HepG2 (cell line): ENCODE measurements at regions not wholly inside any gene's neighbourhood (a gene's known extent, or its start where the extent isn't known, plus 50 kb on each side); places are given as distances from the start of the nearest gene placed in this dataset.

Experiments
- small RNA-seq, 3 experiments: library from RNA; depleted of rRNA; stranded (forward); fragments of <200 nt; gene quantifications; one replicate each; pipeline ENCODE3, GENCODE V24; 2012; ENCODE audit warnings: low read depth in 2 of 3, low replicate concordance in 1 of 3; ENCODE audit not compliant: insufficient read length in 3 of 3, insufficient read depth in 2 of 3

Small RNA genes in the stretch of these regions (small RNA-seq; reads per million reads assigned to genes)
- gene RNU6ATAC19P, result 0 reads per million in 3 experiments
